ENCODE measurements at regions not wholly inside any gene's neighbourhood (a gene's known extent, or its start where the extent isn't known, plus 50 kb on each side); places are given as distances from the start of the nearest gene placed in this dataset.

- no peak for TF ChIP-seq TCF7L2 (IDR thresholded peaks at IDR 0.05; ENCODE audit: low read depth, low read length)
- no peak for TF ChIP-seq CTCF (IDR thresholded peaks at IDR 0.05)
These were observed 645.0 kb downstream of the IRS1 start for GRCh38 chr2:226154610-226155009.

All from Panc1 (cell line).